Activated CD8-positive, alpha-beta memory T cell treated with anti-CD3 and anti-CD28 coated beads, Interleukin-2, amount 10 ng/mL, durations not matched to agents 7 days and 5 days (primary cell): ENCODE measurements at regions not wholly inside any gene's neighbourhood (a gene's known extent, or its start where the extent isn't known, plus 50 kb on each side); places are given as distances from the start of the nearest gene placed in this dataset.
"Not testable (repeated sequence)": the region's sequence is repeated elsewhere in the genome, so short reads cannot be mapped to it uniquely, and the experiment has no call there.

Experiments
- ATAC-seq: fragments of 150-1000 bp; cut with Tn5 transposase; one replicate; pipeline ENCODE4 v1.10.0; 2021; ENCODE audit warnings: moderate library complexity
- CTCF ChIA-PET: fragments of 350-600 bp; sonication (Branson Sonifier 250); formaldehyde crosslinking; loops from one replicate; lab custom pipeline; 2021; ENCODE audit warnings: antibody characterized with exemption; lab: Charles Lee
- DNase-seq: peaks from one replicate; pipeline ENCODE4 v3.0.0-alpha.2; 2020
- H3K27ac Mint-ChIP-seq: one replicate; pipeline ENCODE4 v1.8.0; 2021; ENCODE audit warnings: mild to moderate bottlenecking, mixed read lengths
- H3K27me3 Mint-ChIP-seq: one replicate; pipeline ENCODE4 v1.8.0; 2021; ENCODE audit warnings: mixed read lengths
- H3K36me3 Mint-ChIP-seq: one replicate; pipeline ENCODE4 v1.8.0; 2021; ENCODE audit warnings: mild to moderate bottlenecking, mixed read lengths
- H3K4me1 Mint-ChIP-seq: one replicate; pipeline ENCODE4 v1.8.0; 2021; ENCODE audit warnings: mixed read lengths
- H3K4me3 Mint-ChIP-seq: one replicate; pipeline ENCODE4 v1.8.0; 2021; ENCODE audit warnings: mild to moderate bottlenecking, moderate library complexity, mixed read lengths
- H3K9me3 Mint-ChIP-seq: one replicate; pipeline ENCODE4 v1.8.0; 2022; ENCODE audit warnings: low read depth, mixed read lengths

GRCh38 chr2:192645811-192646598 is 451.3 kb upstream of the TMEFF2 start:
- CTCF ChIA-PET: no interaction called here
- no peaks in the 10 kb centered on the region for H3K9me3 Mint-ChIP-seq
- H3K36me3 Mint-ChIP-seq: no peaks in the 10 kb centered on the region
- no peaks in the 10 kb centered on the region for H3K4me1 Mint-ChIP-seq
- no peaks in the 10 kb centered on the region for H3K27me3 Mint-ChIP-seq
- no peak overlapping the region for H3K27ac Mint-ChIP-seq
- no peak overlapping the region for H3K4me3 Mint-ChIP-seq
- DNase-seq (no peak), ATAC-seq (no peak)

- CTCF ChIA-PET: no interaction called here
- no peaks in the 10 kb centered on the region for H3K27me3 Mint-ChIP-seq
- DNase-seq (no peak), ATAC-seq (no peak)
- H3K4me1 Mint-ChIP-seq: no peaks in the 10 kb centered on the region
- no peak overlapping the region for H3K27ac Mint-ChIP-seq
- no peak overlapping the region for H3K4me3 Mint-ChIP-seq
- H3K36me3 Mint-ChIP-seq: no peaks in the 10 kb centered on the region
- H3K9me3 Mint-ChIP-seq: peaks cover 3% of the 10 kb centered on the region
Measured at GRCh38 chr2:192634557-192634956, 439.8 kb upstream of the TMEFF2 start.

GRCh38 chr2:192628017-192628416 is 433.3 kb upstream of the TMEFF2 start:
- no peak for DNase-seq
- Mint-ChIP-seq H3K27me3 (no peaks in the 10 kb centered on the region), H3K9me3 (no peaks in the 10 kb centered on the region), H3K36me3 (no peaks in the 10 kb centered on the region), H3K4me3 (no peak overlapping the region), H3K4me1 (no peaks in the 10 kb centered on the region), H3K27ac (no peak overlapping the region)
- CTCF ChIA-PET: no interaction called here
- no peak for ATAC-seq

- CTCF ChIA-PET: no interaction called here
- H3K27me3 Mint-ChIP-seq: no peaks in the 10 kb centered on the region
- H3K4me3 Mint-ChIP-seq: no peak overlapping the region
- ATAC-seq (no peak), DNase-seq (no peak)
- H3K9me3 Mint-ChIP-seq: no peaks in the 10 kb centered on the region
- H3K4me1 Mint-ChIP-seq: no peaks in the 10 kb centered on the region
- H3K36me3 Mint-ChIP-seq: no peaks in the 10 kb centered on the region
- no peak overlapping the region for H3K27ac Mint-ChIP-seq
Measured at GRCh38 chr2:192615105-192615504, 420.4 kb upstream of the TMEFF2 start.

GRCh38 chr2:192604295-192604694 is 409.6 kb upstream of the TMEFF2 start:
- Mint-ChIP-seq H3K27ac (no peak overlapping the region), H3K27me3 (no peaks in the 10 kb centered on the region), H3K9me3 (no peaks in the 10 kb centered on the region), H3K4me3 (no peak overlapping the region), H3K36me3 (no peaks in the 10 kb centered on the region), H3K4me1 (no peaks in the 10 kb centered on the region)
- CTCF ChIA-PET: no interaction called here
- no peak for ATAC-seq
- DNase-seq: no peak

GRCh38 chr2:192598649-192599048 is 403.9 kb upstream of the TMEFF2 start:
- H3K9me3 Mint-ChIP-seq, H3K4me3 Mint-ChIP-seq, H3K4me1 Mint-ChIP-seq, ATAC-seq, CTCF ChIA-PET, H3K36me3 Mint-ChIP-seq, H3K27me3 Mint-ChIP-seq, DNase-seq, H3K27ac Mint-ChIP-seq: not testable (repeated sequence)

- Mint-ChIP-seq H3K36me3 (no peaks in the 10 kb centered on the region), H3K4me3 (no peak overlapping the region), H3K27ac (no peak overlapping the region), H3K4me1 (no peaks in the 10 kb centered on the region), H3K9me3 (no peaks in the 10 kb centered on the region), H3K27me3 (no peaks in the 10 kb centered on the region)
- DNase-seq (no peak), ATAC-seq (no peak)
- CTCF ChIA-PET: no interaction called here
Measured at GRCh38 chr2:192593561-192593960, 398.8 kb upstream of the TMEFF2 start.

GRCh38 chr2:192591617-192592016 is 396.9 kb upstream of the TMEFF2 start:
- Mint-ChIP-seq H3K4me3 (no peak overlapping the region), H3K27ac (no peak overlapping the region), H3K9me3 (no peaks in the 10 kb centered on the region), H3K27me3 (no peaks in the 10 kb centered on the region), H3K36me3 (no peaks in the 10 kb centered on the region), H3K4me1 (no peaks in the 10 kb centered on the region)
- CTCF ChIA-PET: no interaction called here
- ATAC-seq (no peak), DNase-seq (no peak)

GRCh38 chr2:192585418-192585817 is 390.7 kb upstream of the TMEFF2 start:
- ATAC-seq: no peak
- H3K4me1 Mint-ChIP-seq: no peaks in the 10 kb centered on the region
- CTCF ChIA-PET: no interaction called here
- H3K27ac Mint-ChIP-seq: no peak overlapping the region
- no peak overlapping the region for H3K4me3 Mint-ChIP-seq
- H3K27me3 Mint-ChIP-seq: no peaks in the 10 kb centered on the region
- no peak for DNase-seq
- no peaks in the 10 kb centered on the region for H3K36me3 Mint-ChIP-seq
- H3K9me3 Mint-ChIP-seq: no peaks in the 10 kb centered on the region

GRCh38 chr2:192584976-192585375 is 390.2 kb upstream of the TMEFF2 start:
- ATAC-seq (no peak), DNase-seq (no peak)
- H3K4me1 Mint-ChIP-seq: no peaks in the 10 kb centered on the region
- no peak overlapping the region for H3K4me3 Mint-ChIP-seq
- no peak overlapping the region for H3K27ac Mint-ChIP-seq
- no peaks in the 10 kb centered on the region for H3K27me3 Mint-ChIP-seq
- CTCF ChIA-PET: no interaction called here
- no peaks in the 10 kb centered on the region for H3K9me3 Mint-ChIP-seq
- no peaks in the 10 kb centered on the region for H3K36me3 Mint-ChIP-seq

- no peaks in the 10 kb centered on the region for H3K27me3 Mint-ChIP-seq
- no peak overlapping the region for H3K27ac Mint-ChIP-seq
- CTCF ChIA-PET: no interaction called here
- ATAC-seq: no peak
- no peak for DNase-seq
- H3K4me1 Mint-ChIP-seq: no peaks in the 10 kb centered on the region
- H3K4me3 Mint-ChIP-seq: no peak overlapping the region
- H3K9me3 Mint-ChIP-seq: no peaks in the 10 kb centered on the region
- no peaks in the 10 kb centered on the region for H3K36me3 Mint-ChIP-seq
Measured at GRCh38 chr2:192579965-192580700, 385.4 kb upstream of the TMEFF2 start.

GRCh38 chr2:192578780-192579179 is 384.0 kb upstream of the TMEFF2 start:
- Mint-ChIP-seq H3K4me1 (no peaks in the 10 kb centered on the region), H3K27ac (no peak overlapping the region), H3K27me3 (no peaks in the 10 kb centered on the region), H3K9me3 (no peaks in the 10 kb centered on the region), H3K4me3 (no peak overlapping the region), H3K36me3 (no peaks in the 10 kb centered on the region)
- DNase-seq (no peak), ATAC-seq (no peak)
- CTCF ChIA-PET: no interaction called here

- no peak for ATAC-seq
Measured at GRCh38 chr2:192577706-192578105, 383.0 kb upstream of the TMEFF2 start.

GRCh38 chr2:192574552-192574951 is 379.8 kb upstream of the TMEFF2 start:
- Mint-ChIP-seq H3K27ac (no peak overlapping the region), H3K27me3 (no peaks in the 10 kb centered on the region), H3K9me3 (no peaks in the 10 kb centered on the region), H3K36me3 (no peaks in the 10 kb centered on the region), H3K4me3 (no peak overlapping the region), H3K4me1 (no peaks in the 10 kb centered on the region)
- CTCF ChIA-PET: no interaction called here
- ATAC-seq (no peak), DNase-seq (no peak)

More at GRCh38 chr2:192577706-192578105, 383.0 kb upstream of the TMEFF2 start:
- no peak for DNase-seq
- CTCF ChIA-PET: no interaction called here
- Mint-ChIP-seq H3K4me1 (no peaks in the 10 kb centered on the region), H3K9me3 (no peaks in the 10 kb centered on the region), H3K4me3 (no peak overlapping the region), H3K27me3 (no peaks in the 10 kb centered on the region), H3K36me3 (no peaks in the 10 kb centered on the region), H3K27ac (no peak overlapping the region)
